GM18873 (cell line): ENCODE measurements at regions not wholly inside any gene's neighbourhood (a gene's known extent, or its start where the extent isn't known, plus 50 kb on each side); places are given as distances from the start of the nearest gene placed in this dataset.

ENCODE experiments used
- ATAC-seq: cut with Tn5 transposase; IDR thresholded peaks from one replicate; pipeline ENCODE4 v1.9.1; 2021; ENCODE audit warnings: mild to moderate bottlenecking, moderate library complexity, moderate number of reproducible peaks; ENCODE audit not compliant: unreplicated experiment, low FRiP score

- ATAC-seq: no peak
Observed at GRCh38 chr3:106157411-106157810, 288.6 kb upstream of the CBLB start.

GRCh38 chr3:106160396-106160795, 291.6 kb upstream of the CBLB start:
- ATAC-seq: no peak

GRCh38 chr3:106161246-106161645, 292.4 kb upstream of the CBLB start:
- no peak for ATAC-seq

- no peak for ATAC-seq
Observed at GRCh38 chr3:106167728-106168127, 298.9 kb upstream of the CBLB start.

GRCh38 chr3:106168962-106169750, 300.3 kb upstream of the CBLB start:
- no peak for ATAC-seq

- ATAC-seq: no peak
Observed at GRCh38 chr3:106170636-106171035, 301.8 kb upstream of the CBLB start.

- no peak for ATAC-seq
Observed at GRCh38 chr3:106172101-106172500, 303.3 kb upstream of the CBLB start.

- peak; percentile 59 for ATAC-seq
Observed at GRCh38 chr3:106172780-106173179, 304.0 kb upstream of the CBLB start.

- no peak for ATAC-seq
Observed at GRCh38 chr3:106175276-106175675, 306.5 kb upstream of the CBLB start.

GRCh38 chr3:106176734-106177133, 307.9 kb upstream of the CBLB start:
- peak; percentile 83 for ATAC-seq

- ATAC-seq: no peak
Observed at GRCh38 chr3:106182950-106183511, 314.2 kb upstream of the CBLB start.

- no peak for ATAC-seq
Observed at GRCh38 chr3:106183762-106184391, 315.1 kb upstream of the CBLB start.

GRCh38 chr3:106184540-106185457, 316.0 kb upstream of the CBLB start:
- ATAC-seq: peak; percentile 94

- no peak for ATAC-seq
Observed at GRCh38 chr3:106185949-106186348, 317.1 kb upstream of the CBLB start.

- no peak for ATAC-seq
Observed at GRCh38 chr3:106190296-106190695, 321.5 kb upstream of the CBLB start.

GRCh38 chr3:106191211-106191610, 322.4 kb upstream of the CBLB start:
- ATAC-seq: no peak

- no peak for ATAC-seq
Observed at GRCh38 chr3:106191913-106192312, 323.1 kb upstream of the CBLB start.

GRCh38 chr3:106193876-106194275, 325.1 kb upstream of the CBLB start:
- no peak for ATAC-seq

- ATAC-seq: no peak
Observed at GRCh38 chr3:106194726-106195125, 325.9 kb upstream of the CBLB start.

GRCh38 chr3:106197532-106198194, 328.9 kb upstream of the CBLB start:
- ATAC-seq: no peak
